HCT116 (cell line): ENCODE measurements at regions not wholly inside any gene's neighbourhood (a gene's known extent, or its start where the extent isn't known, plus 50 kb on each side); places are given as distances from the start of the nearest gene placed in this dataset.

ENCODE experiments used
- ATAC-seq: fragments of 200-7000 bp; cut with Tn5 transposase; 2 replicates; pipeline ENCODE4 v1.9.1; 2020; ENCODE audit warnings: mild to moderate bottlenecking, moderate library complexity
- BruUV-seq: library from RNA; stranded (reverse); fragments of 400-500 nt; replicated peaks from 2 replicates; lab custom pipeline; 2021; lab: Mats Ljungman, UMichigan
- CTCF ChIA-PET: fragments of 300-600 bp; sonication (Branson Sonifier 250); formaldehyde crosslinking; loops from one replicate; lab custom pipeline; 2021; ENCODE audit warnings: antibody characterized with exemption; lab: Charles Lee
- POLR2A ChIA-PET: fragments of 300-600, 350-600 bp; sonication (Branson Sonifier 250); formaldehyde crosslinking; loops from one replicate; lab custom pipeline; 2021; ENCODE audit warnings: antibody characterized with exemption; lab: Charles Lee
- RAD21 ChIA-PET, 2 experiments: fragments of 300-600 bp; sonication (Branson Sonifier 250); formaldehyde crosslinking; loops; one replicate each; lab custom pipeline; 2023; ENCODE audit warnings: low total read pairs in 2 of 2; ENCODE audit not compliant: uncharacterized antibody in 2 of 2, unreplicated experiment in 2 of 2, low non-redundant PET in 1 of 2; lab: Charles Lee
- DNase-seq: peaks from one replicate; pipeline ENCODE4 v3.0.0-alpha.2; 2010; ENCODE audit warnings: low read depth, low spot score
- H2AFZ ChIP-seq: fragments of 200-600 bp; shearing (Covaris generic), sonication (generic); 2 replicates; pipeline ENCODE4 v1.6.1; 2017; ENCODE audit warnings: low read depth, mixed run types, mixed read lengths, antibody characterized with exemption, low read length; ENCODE audit not compliant: poor library complexity, severe bottlenecking
- H3K27ac ChIP-seq: 2 replicates; pipeline ENCODE4 v1.5.1; 2012; ENCODE audit warnings: low read depth, low read length
- H3K27me3 ChIP-seq: fragments of 200-600 bp; sonication (generic); 2 replicates; pipeline ENCODE4 v1.6.1; 2016; ENCODE audit warnings: mixed run types, low read length, mixed read lengths; ENCODE audit not compliant: insufficient read depth
- H3K36me3 ChIP-seq, 2 experiments: fragments of 200-500 bp in 1 of 2; fragments of 200-600 bp in 1 of 2; sonication (Bioruptor generic) in 1 of 2; sonication (generic) in 1 of 2; 2 replicates each; pipeline versions ENCODE4 v1.5.1 to v1.6.1; 2014 to 2016; ENCODE audit warnings: low read length in 2 of 2, inconsistent platforms in 1 of 2, mixed read lengths in 1 of 2, mixed run types in 1 of 2; ENCODE audit not compliant: insufficient read depth in 2 of 2, control insufficient read depth in 1 of 2
- H3K4me1 ChIP-seq, 2 experiments: fragments of 200-600 bp in 1 of 2; sonication (generic) in 1 of 2; 2 replicates each; pipeline versions ENCODE4 v1.5.1 to v1.6.1; 2012 to 2017; ENCODE audit warnings: low read length in 2 of 2, inconsistent platforms in 1 of 2, mild to moderate bottlenecking in 1 of 2, mixed read lengths in 1 of 2, mixed run types in 1 of 2, moderate library complexity in 1 of 2; ENCODE audit not compliant: insufficient read depth in 2 of 2, control insufficient read depth in 1 of 2
- H3K4me2 ChIP-seq: fragments of 200-600 bp; sonication (generic); 2 replicates; pipeline ENCODE4 v1.6.1; 2017; ENCODE audit warnings: mixed run types, low read length, mixed read lengths
- H3K4me3 ChIP-seq, 2 experiments: fragments of 200-600 bp in 1 of 2; sonication (generic) in 1 of 2; replicated peaks in 1 of 2; 2 replicates each; pipeline ENCODE4 v1.5.1; 2011 to 2016; ENCODE audit warnings: low read length in 2 of 2, control low read depth in 1 of 2, low read depth in 1 of 2, mild to moderate bottlenecking in 1 of 2, mixed read lengths in 1 of 2, mixed run types in 1 of 2
- H3K79me2 ChIP-seq: fragments of 200-600 bp; sonication (generic); 2 replicates; pipeline ENCODE4 v1.6.1; 2017; ENCODE audit warnings: mild to moderate bottlenecking, mixed run types, low read length, moderate library complexity, mixed read lengths; ENCODE audit not compliant: insufficient read depth
- H3K9ac ChIP-seq: fragments of 200-600 bp; sonication (generic); 2 replicates; pipeline ENCODE4 v1.6.1; 2016; ENCODE audit warnings: low read length, mixed read lengths
- H3K9me2 ChIP-seq: fragments of 200-600 bp; sonication (generic), shearing (Covaris generic); 2 replicates; pipeline ENCODE4 v1.6.1; 2017; ENCODE audit warnings: mixed run types, mild to moderate bottlenecking, moderate library complexity; ENCODE audit not compliant: insufficient read depth
- H3K9me3 ChIP-seq, 2 experiments: fragments of 200-500 bp in 1 of 2; fragments of 200-600 bp in 1 of 2; sonication (Bioruptor generic) in 1 of 2; sonication (generic) in 1 of 2; 2 replicates each; pipeline ENCODE4 v1.6.1; 2014 to 2017; ENCODE audit warnings: low read length in 2 of 2, mixed read lengths in 2 of 2, inconsistent platforms in 1 of 2, low read depth in 1 of 2, mild to moderate bottlenecking in 1 of 2, mixed run types in 1 of 2, moderate library complexity in 1 of 2; ENCODE audit not compliant: control insufficient read depth in 1 of 2, insufficient read depth in 1 of 2
- H4K20me1 ChIP-seq: fragments of 200-600 bp; sonication (generic), shearing (Covaris generic); 2 replicates; pipeline ENCODE4 v1.6.1; 2017; ENCODE audit warnings: mixed run types, mild to moderate bottlenecking, moderate library complexity; ENCODE audit not compliant: insufficient read depth
- ATF3 ChIP-seq: IDR thresholded peaks from 2 replicates; pipeline ENCODE4 v1.6.1; 2012
- CBX3 ChIP-seq: IDR thresholded peaks from 2 replicates; pipeline ENCODE4 v1.6.1; 2012; ENCODE audit warnings: low read depth
- CEBPB ChIP-seq: IDR thresholded peaks from 2 replicates; pipeline ENCODE4 v1.6.1; 2012; ENCODE audit warnings: low read depth
- EGR1 ChIP-seq: IDR thresholded peaks from 2 replicates; pipeline ENCODE4 v1.6.1; 2012; ENCODE audit warnings: low read depth
- ELF1 ChIP-seq: IDR thresholded peaks from 2 replicates; pipeline ENCODE4 v1.6.1; 2012; ENCODE audit warnings: low read depth, borderline replicate concordance
- EZH2phosphoT487 ChIP-seq: fragments of 200-600 bp; IDR thresholded peaks from 2 replicates; pipeline ENCODE4 v1.6.1; 2018; ENCODE audit warnings: antibody characterized with exemption, borderline replicate concordance
- FOSL1 ChIP-seq: IDR thresholded peaks from 2 replicates; pipeline ENCODE4 v1.6.1; 2012; ENCODE audit warnings: low read depth
- POLR2AphosphoS5 ChIP-seq: IDR thresholded peaks from 2 replicates; pipeline ENCODE4 v1.6.1; 2011; ENCODE audit warnings: mild to moderate bottlenecking, low read depth, low read length, moderate library complexity
- SIN3A ChIP-seq: IDR thresholded peaks from 2 replicates; pipeline ENCODE4 v1.6.1; 2012; ENCODE audit warnings: low read depth
- SP1 ChIP-seq: IDR thresholded peaks from 2 replicates; pipeline ENCODE4 v1.6.1; 2012; ENCODE audit warnings: low read depth
- SRF ChIP-seq: IDR thresholded peaks from 2 replicates; pipeline ENCODE4 v1.6.1; 2012; ENCODE audit warnings: low read depth
- TCF7L2 ChIP-seq: IDR thresholded peaks from 2 replicates; pipeline ENCODE4 v1.7.0; 2011; ENCODE audit warnings: borderline replicate concordance, inconsistent platforms; ENCODE audit not compliant: insufficient read depth, insufficient read length; ENCODE audit errors: extremely low read depth
- YY1 ChIP-seq: IDR thresholded peaks from 2 replicates; pipeline ENCODE4 v1.6.1; 2011; ENCODE audit warnings: low read length, low read depth, moderate library complexity, mild to moderate bottlenecking; ENCODE audit not compliant: insufficient replicate concordance; ENCODE audit errors: extremely low read depth
- ZBTB33 ChIP-seq: IDR thresholded peaks from 2 replicates; pipeline ENCODE4 v1.6.1; 2011; ENCODE audit warnings: mild to moderate bottlenecking, low read length, moderate library complexity; ENCODE audit not compliant: insufficient replicate concordance; ENCODE audit errors: extremely low read depth
- ZFX ChIP-seq: fragments of 450-650 bp; IDR thresholded peaks from 2 replicates; pipeline ENCODE4 v1.6.1; 2017
- ZNF274 ChIP-seq: fragments of 200-500 bp; sonication (Bioruptor generic); IDR thresholded peaks from 2 replicates; pipeline ENCODE4 v1.6.1; 2014; ENCODE audit warnings: mild to moderate bottlenecking, low read depth, low read length, inconsistent platforms
- intact Hi-C: fragments of 100-400 bp; cut with micrococcal nuclease; formaldehyde crosslinking; loops from 2 replicates; pipeline ENCODE4 v1.10.0; 2022
- TF ChIP-seq, protein P1 (sequence below): IDR thresholded peaks from 2 replicates; pipeline ENCODE4 v1.6.1; 2012; ENCODE audit warnings: low read depth

DNA sequence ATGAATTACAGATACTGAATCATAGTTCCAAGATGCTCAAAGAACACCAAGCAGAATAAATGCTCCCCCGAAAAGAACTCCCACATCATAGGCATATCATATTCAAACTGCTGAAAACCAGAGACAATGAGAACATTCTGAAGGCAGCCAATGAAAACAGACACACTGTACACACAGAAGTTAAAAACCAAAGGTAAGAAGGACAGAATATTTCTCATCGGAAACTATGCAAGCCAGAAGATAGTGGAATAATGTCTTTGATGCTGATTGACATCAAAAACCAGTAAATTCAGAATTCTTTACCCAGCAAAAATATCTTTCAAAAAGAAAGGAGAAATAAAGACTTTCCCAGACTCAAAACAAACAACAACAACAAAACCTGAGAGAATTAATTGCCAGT is 73.8 kb upstream of the IRX5 start:
- BruUV-seq, result no TSS peak
- ChIA-PET POLR2A (no interaction called here), RAD21 (no interaction called here), CTCF (no interaction called here)
- Histone ChIP-seq H3K4me1 (no peaks in the 10 kb centered on the region), H3K4me3 (no peak overlapping the region), H2AFZ (no peak overlapping the region), H3K36me3 (no peaks in the 10 kb centered on the region), H3K27ac (no peak overlapping the region), H3K9me2 (no peaks in the 10 kb centered on the region), H4K20me1 (no peaks in the 10 kb centered on the region), H3K79me2 (no peaks in the 10 kb centered on the region), H3K9ac (no peak overlapping the region), H3K27me3 (no peaks in the 10 kb centered on the region), H3K9me3 (no peaks in the 10 kb centered on the region; a peak in 1 of 4 replicates), H3K4me2 (no peak overlapping the region)
- no peak for DNase-seq
- no peak for ATAC-seq
- intact Hi-C loops, result no loop called here
- TF ChIP-seq ZNF274, result no peak
- TF ChIP-seq ZBTB33, result no peak
- TF ChIP-seq ATF3, result no peak
- TF ChIP-seq CBX3, result no peak
- TF ChIP-seq SIN3A, result no peak
- TF ChIP-seq, all 23 proteins: peak for 0

- intact Hi-C loops, result no loop called here
- peak overlapping the region; percentile 61; the same call in 1 of the 2 replicates for H3K4me2 ChIP-seq
- H3K9ac ChIP-seq, result no peak overlapping the region
- H3K4me1 ChIP-seq, result peaks cover 12 to 14% of the 10 kb centered on the region in 2 experiments
- no peaks in the 10 kb centered on the region for H4K20me1 ChIP-seq
- DNase-seq (no peak), ATAC-seq (no peak)
- ChIA-PET CTCF (no interaction called here), POLR2A (no interaction called here), RAD21 (no interaction called here)
- no peaks in the 10 kb centered on the region for H3K79me2 ChIP-seq
- no peaks in the 10 kb centered on the region for H3K9me3 ChIP-seq
- no peaks in the 10 kb centered on the region for H3K36me3 ChIP-seq
- no peaks in the 10 kb centered on the region for H3K9me2 ChIP-seq
- no peak overlapping the region for H2AFZ ChIP-seq
- no peaks in the 10 kb centered on the region for H3K27me3 ChIP-seq
- BruUV-seq, result no TSS peak
- no peak overlapping the region for H3K4me3 ChIP-seq
- H3K27ac ChIP-seq, result no peak overlapping the region
- no peak for TF ChIP-seq EZH2phosphoT487
- TF ChIP-seq YY1, result no peak
- TF ChIP-seq, protein P1, sequence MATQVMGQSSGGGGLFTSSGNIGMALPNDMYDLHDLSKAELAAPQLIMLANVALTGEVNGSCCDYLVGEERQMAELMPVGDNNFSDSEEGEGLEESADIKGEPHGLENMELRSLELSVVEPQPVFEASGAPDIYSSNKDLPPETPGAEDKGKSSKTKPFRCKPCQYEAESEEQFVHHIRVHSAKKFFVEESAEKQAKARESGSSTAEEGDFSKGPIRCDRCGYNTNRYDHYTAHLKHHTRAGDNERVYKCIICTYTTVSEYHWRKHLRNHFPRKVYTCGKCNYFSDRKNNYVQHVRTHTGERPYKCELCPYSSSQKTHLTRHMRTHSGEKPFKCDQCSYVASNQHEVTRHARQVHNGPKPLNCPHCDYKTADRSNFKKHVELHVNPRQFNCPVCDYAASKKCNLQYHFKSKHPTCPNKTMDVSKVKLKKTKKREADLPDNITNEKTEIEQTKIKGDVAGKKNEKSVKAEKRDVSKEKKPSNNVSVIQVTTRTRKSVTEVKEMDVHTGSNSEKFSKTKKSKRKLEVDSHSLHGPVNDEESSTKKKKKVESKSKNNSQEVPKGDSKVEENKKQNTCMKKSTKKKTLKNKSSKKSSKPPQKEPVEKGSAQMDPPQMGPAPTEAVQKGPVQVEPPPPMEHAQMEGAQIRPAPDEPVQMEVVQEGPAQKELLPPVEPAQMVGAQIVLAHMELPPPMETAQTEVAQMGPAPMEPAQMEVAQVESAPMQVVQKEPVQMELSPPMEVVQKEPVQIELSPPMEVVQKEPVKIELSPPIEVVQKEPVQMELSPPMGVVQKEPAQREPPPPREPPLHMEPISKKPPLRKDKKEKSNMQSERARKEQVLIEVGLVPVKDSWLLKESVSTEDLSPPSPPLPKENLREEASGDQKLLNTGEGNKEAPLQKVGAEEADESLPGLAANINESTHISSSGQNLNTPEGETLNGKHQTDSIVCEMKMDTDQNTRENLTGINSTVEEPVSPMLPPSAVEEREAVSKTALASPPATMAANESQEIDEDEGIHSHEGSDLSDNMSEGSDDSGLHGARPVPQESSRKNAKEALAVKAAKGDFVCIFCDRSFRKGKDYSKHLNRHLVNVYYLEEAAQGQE, result no peak
- no peak for TF ChIP-seq SP1
- TF ChIP-seq TCF7L2, result no peak
- TF ChIP-seq FOSL1, result no peak
- no peak for TF ChIP-seq ELF1
- TF ChIP-seq EGR1, result no peak
- TF ChIP-seq POLR2AphosphoS5, result no peak
- no peak for TF ChIP-seq ATF3
- no peak for TF ChIP-seq ZFX
- no peak for TF ChIP-seq SRF
- TF ChIP-seq CEBPB, result no peak
These were observed 83.1 kb upstream of the IRX5 start for GRCh38 chr16:54847609-54848008.
